ENCODE measurements at regions not wholly inside any gene's neighbourhood (a gene's known extent, or its start where the extent isn't known, plus 50 kb on each side); places are given as distances from the start of the nearest gene placed in this dataset.

- no peaks in the 10 kb centered on the region for H3K79me2 ChIP-seq (ENCODE audit: control insufficient read depth, insufficient read depth, low read length)
- ATAC-seq (no peak), DNase-seq (ENCODE audit: extremely low read depth in 1 of 4, low spot score in 3 of 4) (no peak), FAIRE-seq (no peak)
- H3K27me3 ChIP-seq (ENCODE audit: control insufficient read depth in 2 of 2, insufficient read depth in 2 of 2, low read length in 2 of 2): peaks cover 0 to 24% of the 10 kb centered on the region in 2 experiments; a peak in 2 of 5 replicates
- TF ChIP-seq PTBP1 (IDR thresholded peaks at IDR 0.05; ENCODE audit: low read depth, low read length): no peak
- no peak for TF ChIP-seq SMARCA4 (IDR thresholded peaks at IDR 0.05)
- TF ChIP-seq NR0B1 (IDR thresholded peaks at IDR 0.05; ENCODE audit: partially characterized antibody): no peak
- TF ChIP-seq TCF7L2 (IDR thresholded peaks at IDR 0.05; ENCODE audit: low read depth, low read length): no peak
- TF ChIP-seq NCOA2 (IDR thresholded peaks at IDR 0.05; ENCODE audit: partially characterized antibody in 2 of 2): no peak
- TF ChIP-seq ZNF263 (CRISPR knock-in tag; IDR thresholded peaks at IDR 0.05; ENCODE audit: borderline replicate concordance): no peak
- no peak for TF ChIP-seq ZNF717 (CRISPR knock-in tag; IDR thresholded peaks at IDR 0.05)
- TF ChIP-seq ZNF384 (IDR thresholded peaks at IDR 0.05; ENCODE audit: low read depth, low read length): no peak
- TF ChIP-seq ZEB2 (IDR thresholded peaks at IDR 0.05): no peak
- TF ChIP-seq ZNF41 (CRISPR knock-in tag; conservative IDR thresholded peaks at IDR 0.05): no peak
- no peak overlapping the region for H3K9ac ChIP-seq (ENCODE audit: insufficient read depth in 1 of 2, low read depth in 2 of 2, low read length in 2 of 2)
- no peak overlapping the region for H2AFZ ChIP-seq (ENCODE audit: low read depth, low read length)
- ChIA-PET POLR2A (no interaction called here), CTCF (ENCODE audit: low intra/inter-chr PET ratio) (no interaction called here)
- H3K4me3 ChIP-seq: no peak overlapping the region
- intact Hi-C loops (cut with micrococcal nuclease): no loop called here
- H3K9me3 ChIP-seq (replicated peaks; ENCODE audit: control insufficient read depth, insufficient read depth, low read depth, low read length): no peaks in the 10 kb centered on the region
- H3K4me2 ChIP-seq (ENCODE audit: insufficient read depth, low read length): no peak overlapping the region
- no peak overlapping the region for H3K27ac ChIP-seq (ENCODE audit: extremely low read depth, low read depth, low read length)
- no peaks in the 10 kb centered on the region for H3K4me1 ChIP-seq (replicated peaks in 1 of 2; ENCODE audit: control insufficient read depth in 2 of 2, insufficient read depth in 2 of 2, low read length in 2 of 2)
- no peaks in the 10 kb centered on the region for H3K36me3 ChIP-seq (ENCODE audit: control insufficient read depth, insufficient read depth, low read length)
- H4K20me1 ChIP-seq (replicated peaks; ENCODE audit: control insufficient read depth, insufficient read depth, low read length): no peaks in the 10 kb centered on the region
- H3K9me1 ChIP-seq (ENCODE audit: control insufficient read depth, insufficient read depth, low read length): no peaks in the 10 kb centered on the region
- 0% methylated on average over 2 of the region's 2 CpGs for WGBS (ENCODE audit: insufficient coverage, low coverage, missing lambda C conversion rate)
- no TSS peak for BruUV-seq (replicated peaks)
- in situ Hi-C loops (cut with MboI): no loop called here
Measured at GRCh38 chr2:118243031-118243430, 154.8 kb downstream of the INSIG2 start.

Data from K562 (cell line).